Activated CD8-positive, alpha-beta memory T cell treated with anti-CD3 and anti-CD28 coated beads, Interleukin-2, amount 10 ng/mL, durations not matched to agents 7 days and 5 days (primary cell): ENCODE measurements at regions not wholly inside any gene's neighbourhood (a gene's known extent, or its start where the extent isn't known, plus 50 kb on each side); places are given as distances from the start of the nearest gene placed in this dataset.

Experiments used
- ATAC-seq: fragments of 150-1000 bp; cut with Tn5 transposase; one replicate; pipeline ENCODE4 v1.10.0; 2021; ENCODE audit warnings: moderate library complexity
- CTCF ChIA-PET: fragments of 350-600 bp; sonication (Branson Sonifier 250); formaldehyde crosslinking; loops from one replicate; lab custom pipeline; 2021; ENCODE audit warnings: antibody characterized with exemption; lab: Charles Lee
- DNase-seq: peaks from one replicate; pipeline ENCODE4 v3.0.0-alpha.2; 2020
- H3K27ac Mint-ChIP-seq: one replicate; pipeline ENCODE4 v1.8.0; 2021; ENCODE audit warnings: mild to moderate bottlenecking, mixed read lengths
- H3K27me3 Mint-ChIP-seq: one replicate; pipeline ENCODE4 v1.8.0; 2021; ENCODE audit warnings: mixed read lengths
- H3K36me3 Mint-ChIP-seq: one replicate; pipeline ENCODE4 v1.8.0; 2021; ENCODE audit warnings: mild to moderate bottlenecking, mixed read lengths
- H3K4me1 Mint-ChIP-seq: one replicate; pipeline ENCODE4 v1.8.0; 2021; ENCODE audit warnings: mixed read lengths
- H3K4me3 Mint-ChIP-seq: one replicate; pipeline ENCODE4 v1.8.0; 2021; ENCODE audit warnings: mild to moderate bottlenecking, moderate library complexity, mixed read lengths
- H3K9me3 Mint-ChIP-seq: one replicate; pipeline ENCODE4 v1.8.0; 2022; ENCODE audit warnings: low read depth, mixed read lengths

DNA sequence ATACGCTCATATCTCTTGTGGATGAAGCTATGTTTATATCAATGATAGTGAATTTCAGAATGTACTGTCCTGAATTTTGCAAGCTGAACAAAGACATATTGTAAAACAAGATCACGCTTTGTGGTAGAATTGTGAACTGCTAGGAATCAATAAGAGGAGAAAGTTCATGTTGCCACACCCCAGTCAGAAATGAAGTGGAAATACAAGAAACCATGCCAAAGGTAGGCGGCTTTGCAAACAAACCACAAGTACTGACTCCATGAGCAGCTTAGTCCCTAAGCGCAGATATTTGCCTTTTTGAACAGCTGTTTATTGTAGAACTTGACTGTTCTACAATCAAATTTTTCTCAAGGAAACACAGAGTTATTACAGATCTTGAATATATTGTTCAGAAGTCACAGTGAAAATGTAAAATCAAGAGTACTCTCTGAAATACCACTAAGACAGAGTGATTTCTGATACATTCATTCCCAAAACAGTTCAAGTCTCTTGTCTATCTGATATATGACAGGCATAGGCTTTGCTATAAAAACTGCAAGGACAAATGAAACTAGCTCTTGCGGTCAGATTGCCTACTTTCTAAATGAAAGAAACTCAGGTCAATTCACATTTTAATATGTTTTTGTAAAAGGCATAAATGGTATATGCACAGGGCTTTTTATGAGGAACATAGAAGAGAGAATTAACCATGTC is 120.9 kb upstream of the CDH19 start:
- CTCF ChIA-PET = no interaction called here

DNA sequence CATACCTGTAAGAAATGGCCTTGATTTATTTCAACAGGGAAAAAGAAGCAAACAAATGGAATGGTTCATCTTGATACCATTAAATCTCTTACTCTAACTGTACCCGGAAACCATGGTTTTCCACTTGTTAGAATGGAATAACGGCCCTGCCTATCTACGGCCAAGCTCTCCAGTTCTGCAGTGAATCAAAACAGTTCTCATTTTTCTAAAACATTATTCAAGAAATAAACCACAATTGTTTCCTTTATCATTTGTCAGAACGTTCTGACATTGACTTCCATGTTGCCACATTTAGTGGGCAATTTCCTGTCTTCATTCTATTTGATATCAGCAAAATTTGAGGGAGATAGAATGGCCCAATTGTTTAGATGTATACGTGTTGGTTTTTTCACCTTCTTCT is 118.8 kb upstream of the CDH19 start:
- CTCF ChIA-PET = no interaction called here
- H3K4me1 Mint-ChIP-seq = no peaks in the 10 kb centered on the region
- no peak overlapping the region for H3K27ac Mint-ChIP-seq
- DNase-seq (no peak), ATAC-seq (no peak)
- H3K9me3 Mint-ChIP-seq = no peaks in the 10 kb centered on the region
- H3K4me3 Mint-ChIP-seq = no peak overlapping the region
- H3K27me3 Mint-ChIP-seq = no peaks in the 10 kb centered on the region
- H3K36me3 Mint-ChIP-seq = no peaks in the 10 kb centered on the region

More for the DNA sequence above, 120.9 kb upstream of the CDH19 start:
- ATAC-seq (no peak), DNase-seq (no peak)
- Mint-ChIP-seq H3K27ac (no peak overlapping the region), H3K9me3 (no peaks in the 10 kb centered on the region), H3K27me3 (no peaks in the 10 kb centered on the region), H3K36me3 (no peaks in the 10 kb centered on the region), H3K4me3 (no peak overlapping the region), H3K4me1 (no peaks in the 10 kb centered on the region)

DNA sequence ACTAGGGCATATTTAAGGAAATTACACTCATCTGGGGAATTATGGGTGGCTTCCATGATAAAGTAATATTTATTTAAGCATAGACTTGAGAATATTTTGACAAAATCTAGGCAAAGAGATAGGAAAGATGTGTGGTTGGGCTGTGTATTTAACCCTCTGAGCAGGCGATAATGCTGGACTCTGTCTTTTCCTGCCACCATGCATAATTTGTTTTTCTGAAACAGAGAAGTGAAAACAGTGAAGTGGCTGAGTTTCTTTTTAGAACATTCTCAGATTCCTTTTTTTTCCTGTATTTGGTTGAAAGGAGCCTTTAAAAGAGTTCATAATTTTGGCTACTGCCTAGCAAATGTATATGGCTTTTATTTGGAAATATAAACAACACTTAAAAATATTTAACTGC is 104.8 kb upstream of the CDH19 start:
- H3K9me3 Mint-ChIP-seq = peaks cover 2% of the 10 kb centered on the region
- CTCF ChIA-PET = no interaction called here
- no peak overlapping the region for H3K4me3 Mint-ChIP-seq
- H3K4me1 Mint-ChIP-seq = no peaks in the 10 kb centered on the region
- DNase-seq (no peak), ATAC-seq (no peak)
- H3K27ac Mint-ChIP-seq = no peak overlapping the region
- no peaks in the 10 kb centered on the region for H3K36me3 Mint-ChIP-seq
- H3K27me3 Mint-ChIP-seq = no peaks in the 10 kb centered on the region

DNA sequence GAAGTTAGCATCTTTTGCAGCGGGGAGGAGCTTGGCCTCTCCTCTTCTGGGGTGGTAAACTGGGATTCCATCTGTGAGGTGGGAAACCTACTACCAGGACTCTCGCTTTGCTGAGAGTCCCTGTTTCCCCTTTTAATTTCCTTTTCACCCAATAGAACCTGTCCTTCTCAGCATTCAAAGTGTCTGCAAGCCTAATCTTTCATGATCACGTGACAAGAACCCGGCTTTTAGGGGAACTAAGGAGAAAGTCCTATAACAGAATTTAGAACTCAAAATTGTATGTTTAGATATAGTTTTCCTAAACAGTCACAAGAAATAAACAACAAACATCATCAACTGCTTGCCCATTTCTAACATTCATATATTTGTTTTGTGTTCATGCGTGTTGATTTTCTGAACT is 103.6 kb upstream of the CDH19 start:
- H3K4me3 Mint-ChIP-seq = no peak overlapping the region
- CTCF ChIA-PET = no interaction called here
- no peaks in the 10 kb centered on the region for H3K27me3 Mint-ChIP-seq
- DNase-seq (no peak), ATAC-seq (no peak)
- H3K36me3 Mint-ChIP-seq = no peaks in the 10 kb centered on the region
- H3K9me3 Mint-ChIP-seq = peaks cover 2% of the 10 kb centered on the region
- no peak overlapping the region for H3K27ac Mint-ChIP-seq
- H3K4me1 Mint-ChIP-seq = no peaks in the 10 kb centered on the region

DNA sequence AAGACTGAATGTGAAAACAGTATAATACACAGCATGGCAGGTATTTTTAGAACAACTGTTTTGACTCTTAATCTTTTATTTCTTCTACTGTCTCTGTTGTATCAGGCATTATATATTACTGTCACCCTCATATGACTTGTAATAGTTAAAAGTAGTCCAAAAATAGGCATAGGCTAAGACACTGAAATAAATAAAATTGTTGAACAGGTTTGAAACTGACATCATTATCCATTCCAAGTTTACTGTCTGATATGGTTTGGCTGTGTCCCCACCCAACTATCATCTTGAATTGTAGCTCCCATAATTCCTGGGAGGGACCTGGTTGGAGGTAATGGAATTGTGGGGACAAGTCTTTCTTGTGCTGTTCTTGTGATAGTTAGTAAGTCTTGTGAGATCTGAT is 91.4 kb upstream of the CDH19 start:
- no peaks in the 10 kb centered on the region for H3K36me3 Mint-ChIP-seq
- no peak overlapping the region for H3K4me3 Mint-ChIP-seq
- H3K4me1 Mint-ChIP-seq = no peaks in the 10 kb centered on the region
- no peak overlapping the region for H3K27ac Mint-ChIP-seq
- CTCF ChIA-PET = no interaction called here
- peaks cover 7% of the 10 kb centered on the region for H3K9me3 Mint-ChIP-seq
- no peaks in the 10 kb centered on the region for H3K27me3 Mint-ChIP-seq
- DNase-seq (no peak), ATAC-seq (no peak)

DNA sequence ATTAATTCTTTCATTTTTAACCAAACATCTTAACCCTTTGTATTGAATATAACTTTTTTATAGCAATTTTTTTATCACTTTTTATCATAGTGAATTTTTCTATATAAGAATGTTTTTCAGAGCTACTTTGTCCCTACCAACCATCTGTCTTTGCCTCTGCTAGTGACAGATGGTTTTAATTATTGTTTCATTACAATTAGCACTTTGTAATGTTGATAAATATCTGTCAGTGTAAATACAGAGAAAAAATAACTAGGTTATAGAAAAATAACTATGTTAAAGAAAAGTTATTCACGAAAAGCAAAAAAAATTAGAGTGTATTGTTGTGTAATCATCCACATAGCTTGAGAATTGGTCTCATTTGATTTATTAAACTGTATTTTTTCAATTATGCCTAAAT is 91.0 kb upstream of the CDH19 start:
- CTCF ChIA-PET = no interaction called here
- Mint-ChIP-seq H3K9me3 (peaks cover 7% of the 10 kb centered on the region), H3K36me3 (no peaks in the 10 kb centered on the region), H3K27ac (no peak overlapping the region), H3K4me1 (no peaks in the 10 kb centered on the region), H3K27me3 (no peaks in the 10 kb centered on the region), H3K4me3 (no peak overlapping the region)
- ATAC-seq (no peak), DNase-seq (no peak)

DNA sequence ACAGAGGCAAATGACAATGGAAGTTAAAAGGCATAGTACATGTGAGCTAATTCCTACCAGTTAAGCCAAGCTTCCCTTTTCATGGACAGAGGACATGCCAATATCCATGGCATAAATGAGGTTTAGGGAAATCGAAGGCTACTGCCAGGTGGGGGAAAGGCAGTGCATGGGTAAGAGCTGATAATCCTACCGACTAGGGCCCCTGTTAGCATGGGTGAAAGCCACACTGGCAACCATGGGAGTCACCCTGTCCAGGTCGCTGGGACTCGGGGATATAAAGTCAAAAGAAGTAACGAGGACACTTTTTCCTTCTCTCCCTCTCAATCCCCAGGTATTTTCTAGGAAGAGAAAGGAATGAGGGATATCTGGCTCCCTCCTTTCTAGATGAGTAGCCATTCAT is 83.7 kb upstream of the CDH19 start:
- H3K36me3 Mint-ChIP-seq = no peaks in the 10 kb centered on the region
- CTCF ChIA-PET = no interaction called here
- peaks cover 1% of the 10 kb centered on the region for H3K9me3 Mint-ChIP-seq
- H3K4me3 Mint-ChIP-seq = no peak overlapping the region
- ATAC-seq (no peak), DNase-seq (no peak)
- no peaks in the 10 kb centered on the region for H3K4me1 Mint-ChIP-seq
- no peak overlapping the region for H3K27ac Mint-ChIP-seq
- no peaks in the 10 kb centered on the region for H3K27me3 Mint-ChIP-seq

DNA sequence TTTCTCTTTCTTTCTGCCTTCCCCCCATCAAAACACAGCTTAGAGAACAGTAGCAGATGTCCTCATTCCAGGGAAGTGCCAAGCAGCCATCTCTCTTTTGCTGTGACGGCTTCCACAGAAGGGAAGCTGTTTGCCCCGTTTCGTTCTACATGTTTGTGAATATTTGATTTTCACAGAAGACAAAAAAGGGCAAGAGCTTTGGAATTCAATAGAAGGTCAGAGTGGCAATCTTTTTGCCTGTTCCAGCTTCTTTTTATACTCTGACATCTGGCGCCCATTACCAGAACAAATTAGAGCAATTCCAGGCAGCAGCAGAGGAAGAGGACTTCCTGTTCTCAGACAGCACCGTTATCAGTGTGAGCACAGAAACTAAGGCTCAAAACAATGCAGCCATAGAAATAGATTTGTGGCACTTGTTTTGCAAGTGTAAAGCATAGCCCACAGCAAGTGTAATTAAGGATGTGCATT is 79.0 kb upstream of the CDH19 start:
- no peaks in the 10 kb centered on the region for H3K36me3 Mint-ChIP-seq
- no peak for ATAC-seq
- H3K27ac Mint-ChIP-seq = no peak overlapping the region

DNA sequence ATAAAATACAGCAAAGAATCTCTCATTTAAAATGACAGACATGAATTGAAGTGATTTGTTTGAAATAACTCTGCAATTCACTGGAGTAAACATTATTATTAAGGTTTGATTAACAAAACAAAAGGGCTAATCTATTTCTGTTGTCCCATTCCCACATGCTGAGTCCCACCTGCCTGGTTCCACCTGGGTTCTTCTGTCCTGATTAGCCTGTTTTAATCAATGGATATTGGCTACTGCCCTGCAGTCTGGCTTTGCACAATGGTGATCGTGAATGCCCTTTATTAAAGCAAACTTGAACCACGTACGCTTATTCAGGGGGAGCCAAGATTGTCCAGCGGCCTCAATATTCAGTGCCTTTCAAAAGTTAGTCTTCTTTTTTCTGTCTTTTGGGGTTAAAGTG is 72.8 kb upstream of the CDH19 start:
- H3K4me3 Mint-ChIP-seq = no peak overlapping the region
- CTCF ChIA-PET = no interaction called here
- H3K36me3 Mint-ChIP-seq = no peaks in the 10 kb centered on the region
- H3K9me3 Mint-ChIP-seq = peaks cover 9% of the 10 kb centered on the region
- H3K27me3 Mint-ChIP-seq = no peaks in the 10 kb centered on the region
- no peak overlapping the region for H3K27ac Mint-ChIP-seq
- DNase-seq (no peak), ATAC-seq (no peak)
- no peaks in the 10 kb centered on the region for H3K4me1 Mint-ChIP-seq

More for the DNA sequence above, 79.0 kb upstream of the CDH19 start:
- CTCF ChIA-PET = no interaction called here
- H3K27me3 Mint-ChIP-seq = no peaks in the 10 kb centered on the region
- H3K9me3 Mint-ChIP-seq = peaks cover 5% of the 10 kb centered on the region
- DNase-seq = no peak
- no peaks in the 10 kb centered on the region for H3K4me1 Mint-ChIP-seq
- no peak overlapping the region for H3K4me3 Mint-ChIP-seq

DNA sequence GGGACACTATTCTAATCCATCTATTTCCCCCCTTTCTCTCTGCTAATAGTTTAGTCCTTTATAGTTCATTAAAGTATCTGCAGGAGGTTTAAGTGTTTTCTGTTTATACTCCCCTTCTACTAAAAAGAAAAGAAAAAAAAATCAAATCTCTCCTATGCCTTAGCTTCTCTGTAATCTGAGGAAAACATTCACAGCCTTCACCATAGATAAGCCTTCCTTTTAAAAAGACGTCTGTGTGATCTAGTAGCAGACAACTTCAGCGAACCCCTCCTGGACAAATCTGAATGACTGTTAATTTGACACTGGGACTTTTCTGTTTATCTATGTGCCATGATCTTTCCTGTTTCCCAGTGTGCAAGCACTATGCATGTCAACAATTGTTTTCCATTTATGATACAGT is 70.4 kb upstream of the CDH19 start:
- DNase-seq (no peak), ATAC-seq (no peak)
- Mint-ChIP-seq H3K4me1 (no peaks in the 10 kb centered on the region), H3K27ac (no peak overlapping the region), H3K9me3 (peaks cover 9% of the 10 kb centered on the region), H3K27me3 (no peaks in the 10 kb centered on the region), H3K4me3 (no peak overlapping the region), H3K36me3 (no peaks in the 10 kb centered on the region)
- CTCF ChIA-PET = no interaction called here

DNA sequence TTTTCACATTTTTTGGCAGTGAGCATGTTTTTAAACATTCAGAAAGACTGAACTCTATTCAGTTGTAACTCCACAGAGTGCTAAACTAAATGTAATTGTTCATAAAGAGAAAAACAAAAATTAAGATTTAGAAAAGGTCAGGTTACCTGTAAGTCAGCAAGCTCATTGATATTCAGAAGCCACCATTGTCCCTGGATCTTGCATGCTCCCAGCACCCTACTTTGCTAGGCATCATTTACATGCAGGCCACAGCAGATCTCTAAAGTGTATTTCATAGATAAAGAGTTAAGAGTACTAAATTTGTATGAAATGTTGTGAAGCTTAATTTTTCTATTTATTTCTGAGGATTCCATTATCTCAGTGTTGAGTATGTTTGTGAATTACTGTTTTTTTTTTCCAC is 64.8 kb upstream of the CDH19 start:
- Mint-ChIP-seq H3K27me3 (no peaks in the 10 kb centered on the region), H3K4me1 (no peaks in the 10 kb centered on the region), H3K9me3 (peaks cover 4% of the 10 kb centered on the region), H3K4me3 (no peak overlapping the region), H3K27ac (no peak overlapping the region), H3K36me3 (no peaks in the 10 kb centered on the region)
- DNase-seq (no peak), ATAC-seq (no peak)
- CTCF ChIA-PET = no interaction called here

DNA sequence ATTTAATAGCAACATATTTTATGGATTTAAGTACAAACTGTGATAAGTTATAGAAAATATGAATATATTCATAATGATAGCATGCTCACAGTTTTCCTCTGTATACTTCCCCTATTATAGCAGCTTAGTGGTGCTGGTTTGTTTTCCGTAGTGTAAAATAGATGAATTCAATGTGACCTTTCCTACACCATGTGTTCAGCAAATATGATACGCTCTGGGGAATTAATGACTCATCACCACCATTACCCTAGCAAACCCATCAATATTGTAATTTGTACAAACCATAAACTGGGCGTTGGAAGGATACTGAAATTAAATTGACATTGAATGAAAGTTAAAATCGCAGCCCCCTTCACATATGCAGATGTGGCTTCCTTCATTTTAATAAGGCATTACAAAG is 58.7 kb upstream of the CDH19 start:
- CTCF ChIA-PET = no interaction called here
- H3K9me3 Mint-ChIP-seq = peaks cover 10% of the 10 kb centered on the region
- no peaks in the 10 kb centered on the region for H3K4me1 Mint-ChIP-seq
- DNase-seq (no peak), ATAC-seq (no peak)
- H3K36me3 Mint-ChIP-seq = no peaks in the 10 kb centered on the region
- H3K4me3 Mint-ChIP-seq = no peak overlapping the region
- H3K27me3 Mint-ChIP-seq = no peaks in the 10 kb centered on the region
- no peak overlapping the region for H3K27ac Mint-ChIP-seq

DNA sequence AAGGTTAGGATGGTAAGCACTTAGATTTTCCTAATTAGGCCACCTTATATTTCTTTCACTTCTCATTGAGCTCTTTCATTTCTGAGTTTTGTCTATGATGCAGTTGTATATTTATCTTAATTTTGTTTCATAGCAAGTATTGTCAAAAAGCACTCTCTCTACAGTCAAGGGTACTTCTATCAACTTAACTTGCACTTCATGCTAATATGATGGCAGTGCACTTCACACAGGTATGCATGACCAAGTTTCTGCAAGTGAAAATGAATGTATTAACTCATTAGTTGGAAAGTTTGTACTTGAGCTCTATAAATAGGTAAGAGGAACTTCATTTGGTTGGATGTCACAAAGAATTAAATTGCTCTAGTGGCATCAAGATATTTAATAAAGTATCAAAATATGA is 51.5 kb upstream of the CDH19 start:
- H3K9me3 Mint-ChIP-seq = peaks cover 9% of the 10 kb centered on the region
- no peak for DNase-seq
- H3K27me3 Mint-ChIP-seq = no peaks in the 10 kb centered on the region
- no peaks in the 10 kb centered on the region for H3K36me3 Mint-ChIP-seq
- CTCF ChIA-PET = no interaction called here
- no peak overlapping the region for H3K27ac Mint-ChIP-seq
- no peak overlapping the region for H3K4me3 Mint-ChIP-seq
- no peak for ATAC-seq
- H3K4me1 Mint-ChIP-seq = no peaks in the 10 kb centered on the region
